SK-N-SH treated with all-trans-retinoic acid at 6 μM for 48 hours (cell line): ENCODE measurements at regions not wholly inside any gene's neighbourhood (a gene's known extent, or its start where the extent isn't known, plus 50 kb on each side); places are given as distances from the start of the nearest gene placed in this dataset.
"Not testable (repeated sequence)": the region's sequence is repeated elsewhere in the genome, so short reads cannot be mapped to it uniquely, and the experiment has no call there.

Experiments
- OSR1 ChIP-seq: fragments of 250-450 bp; sonication (Bioruptor Pico); IDR thresholded peaks from 2 replicates; pipeline ENCODE4 v1.8.0; 2022; ENCODE audit warnings: moderate library complexity, mild to moderate bottlenecking, inconsistent platforms
- ZFP30 ChIP-seq: fragments of 450-650 bp; formaldehyde crosslinking; IDR thresholded peaks from 2 replicates; pipeline ENCODE4 v1.5.0; 2022; ENCODE audit warnings: mild to moderate bottlenecking, moderate library complexity
- ZNF8 ChIP-seq: fragments of 450-650 bp; formaldehyde crosslinking; IDR thresholded peaks from 2 replicates; pipeline ENCODE4 v1.5.0; 2020; ENCODE audit warnings: mild to moderate bottlenecking, moderate library complexity

- not testable (repeated sequence) for TF ChIP-seq OSR1 (CRISPR knock-in tag); ZFP30 (CRISPR knock-in tag); ZNF8
Observed at GRCh38 chrX:74025145-74025544, 172.6 kb upstream of the XIST start.
